Activated T-cell treated with anti-CD3 and anti-CD28 coated beads for 4 hours (primary cell): ENCODE measurements at regions not wholly inside any gene's neighbourhood (a gene's known extent, or its start where the extent isn't known, plus 50 kb on each side); places are given as distances from the start of the nearest gene placed in this dataset.

Source experiments
- DNase-seq: peaks from one replicate; pipeline ENCODE4 v3.0.0-alpha.2; 2020

- no peak for DNase-seq
Measured at GRCh38 chr9:134251296-134252069, 74.8 kb upstream of the RXRA start.

DNA sequence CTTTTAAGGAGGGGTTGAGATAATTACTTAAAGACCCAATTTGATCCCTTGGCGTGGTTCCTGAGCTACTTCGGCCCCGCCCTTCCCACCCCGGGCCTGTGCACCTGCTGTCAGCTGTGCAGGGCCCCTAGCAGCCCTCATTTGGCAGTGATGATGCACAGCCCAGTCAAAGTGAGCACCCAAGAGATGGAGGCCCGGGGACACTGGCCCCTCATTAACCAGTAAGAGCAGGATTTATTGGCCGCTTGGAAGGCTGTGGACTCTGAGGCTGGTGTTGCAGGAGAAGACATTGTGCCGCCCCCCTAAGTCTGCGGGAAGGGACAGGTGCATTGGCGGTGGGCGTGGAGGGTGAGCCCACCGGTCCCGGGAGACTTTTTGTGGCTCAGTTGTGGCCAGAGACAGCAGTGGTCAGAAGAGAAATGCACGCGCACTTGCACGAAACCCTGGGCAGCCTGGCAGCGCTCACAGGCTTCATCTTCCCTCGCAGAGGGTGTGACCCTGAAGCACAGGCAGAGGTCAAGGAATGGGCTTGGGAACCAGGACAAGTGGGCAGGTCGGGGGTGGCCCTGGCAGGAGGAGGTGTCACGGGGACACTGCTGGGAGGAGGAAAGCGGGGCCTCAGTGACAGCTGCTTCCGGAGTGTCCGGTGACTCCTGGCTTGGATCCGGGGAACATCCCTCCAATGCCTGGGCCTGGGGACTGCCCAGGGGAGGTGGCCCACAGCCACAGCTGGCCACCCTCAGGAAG is 74.0 kb upstream of the RXRA start:
- no peak for DNase-seq

- no peak for DNase-seq
Measured at GRCh38 chr9:134253606-134254205, 72.5 kb upstream of the RXRA start.

DNA sequence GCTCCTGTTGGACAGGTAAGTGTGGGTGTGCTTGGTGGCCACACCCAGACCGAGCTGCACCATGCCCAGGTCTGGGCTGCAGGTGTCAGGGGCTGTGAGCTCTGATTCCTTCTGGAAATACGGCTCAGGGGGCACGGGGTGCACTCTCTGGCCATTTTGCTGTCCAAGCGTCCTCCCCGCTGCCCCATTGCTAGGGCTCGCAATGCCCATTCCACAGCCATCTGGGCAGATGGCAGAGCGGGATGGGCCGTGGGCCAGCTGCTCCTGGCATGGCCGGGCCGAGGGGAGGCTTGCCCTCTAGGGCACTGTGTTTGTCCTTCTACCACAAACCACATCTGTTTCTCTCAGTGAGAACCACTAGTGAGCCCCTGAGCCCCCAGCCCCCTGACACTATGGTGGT is 67.9 kb upstream of the RXRA start:
- no peak for DNase-seq

DNA sequence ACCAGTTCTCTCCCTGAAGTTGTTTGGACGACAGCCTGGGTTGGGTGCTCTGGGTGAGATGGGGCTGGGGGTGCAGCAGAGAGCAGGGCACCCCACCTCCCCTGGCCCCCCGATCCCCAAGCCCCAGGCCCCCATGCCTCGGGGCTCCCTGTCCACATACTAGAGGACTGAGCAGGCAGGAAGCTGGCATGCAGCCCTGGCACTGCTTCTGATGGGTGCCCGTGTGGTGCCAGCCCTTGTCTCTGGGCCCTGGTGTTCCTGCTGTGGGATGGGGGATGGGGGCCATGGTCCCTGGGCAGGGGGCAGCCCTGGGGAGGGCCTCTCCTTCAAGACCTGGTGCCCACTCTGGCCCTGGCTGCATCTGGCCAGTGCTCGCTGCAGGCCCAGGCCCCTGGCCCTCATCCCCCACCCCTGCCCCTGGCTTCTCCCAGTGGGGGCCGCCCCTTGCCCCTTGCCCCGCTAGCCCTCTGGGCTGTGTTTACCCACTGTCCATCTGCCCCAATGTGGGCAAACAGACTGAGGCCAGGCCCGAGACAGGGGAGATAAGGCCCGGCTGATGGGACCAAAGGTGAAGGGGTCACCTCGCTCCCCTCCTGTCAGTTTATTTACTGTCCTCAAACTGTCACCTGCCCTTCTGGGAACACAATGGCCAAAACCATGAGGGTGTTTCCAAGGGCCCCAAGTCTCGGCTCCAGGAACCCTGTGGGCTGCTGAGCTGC is 67.3 kb upstream of the RXRA start:
- DNase-seq, result no peak

- no peak for DNase-seq
Measured at GRCh38 chr9:134259708-134260107, 66.5 kb upstream of the RXRA start.

GRCh38 chr9:134260801-134261200 is 65.5 kb upstream of the RXRA start:
- no peak for DNase-seq

DNA sequence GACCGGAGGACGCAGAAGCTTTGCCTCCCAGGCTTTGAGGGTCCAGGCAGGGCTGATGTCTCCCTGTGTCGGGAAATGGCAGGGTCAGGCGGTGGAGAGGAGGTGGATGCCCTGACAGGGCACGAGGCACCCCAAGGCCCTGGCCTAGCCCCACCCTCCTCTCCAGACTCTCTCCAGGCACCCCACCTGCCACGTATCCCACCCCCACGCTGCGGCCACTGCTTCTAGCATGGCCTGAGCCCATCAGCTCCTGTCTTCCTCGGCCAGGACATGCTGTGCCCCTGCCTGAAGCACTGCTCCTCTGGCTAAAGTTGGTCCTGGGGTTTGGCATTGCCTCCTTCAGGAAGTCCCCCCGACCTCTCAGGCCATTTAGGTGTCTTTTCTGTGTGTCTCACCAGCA is 64.2 kb upstream of the RXRA start:
- DNase-seq, result no peak

GRCh38 chr9:134263596-134263995 is 62.7 kb upstream of the RXRA start:
- DNase-seq, result no peak

DNA sequence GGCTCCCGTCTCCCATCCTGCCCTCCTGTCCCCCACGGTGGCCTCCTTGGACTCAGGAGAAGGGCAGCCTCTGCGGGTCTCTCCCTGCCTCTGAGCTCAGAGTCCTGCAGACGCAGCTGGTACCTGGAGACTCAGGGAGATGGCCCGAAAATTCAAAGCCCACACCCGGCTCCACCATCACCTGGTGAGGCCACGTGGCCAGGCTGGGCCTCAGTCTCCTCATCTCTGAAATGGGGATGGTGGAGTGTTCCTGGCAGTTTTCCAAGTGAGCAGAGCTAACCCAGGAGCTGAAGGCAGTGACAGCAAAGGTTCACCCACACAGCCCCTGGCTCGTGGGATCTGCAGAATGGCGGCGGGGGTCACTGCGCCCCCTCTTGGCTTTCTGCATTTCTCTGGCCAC is 62.1 kb upstream of the RXRA start:
- no peak for DNase-seq

- DNase-seq, result no peak
Measured at GRCh38 chr9:134265078-134265477, 61.2 kb upstream of the RXRA start.

- DNase-seq, result no peak
Measured at GRCh38 chr9:134266418-134266817, 59.8 kb upstream of the RXRA start.

DNA sequence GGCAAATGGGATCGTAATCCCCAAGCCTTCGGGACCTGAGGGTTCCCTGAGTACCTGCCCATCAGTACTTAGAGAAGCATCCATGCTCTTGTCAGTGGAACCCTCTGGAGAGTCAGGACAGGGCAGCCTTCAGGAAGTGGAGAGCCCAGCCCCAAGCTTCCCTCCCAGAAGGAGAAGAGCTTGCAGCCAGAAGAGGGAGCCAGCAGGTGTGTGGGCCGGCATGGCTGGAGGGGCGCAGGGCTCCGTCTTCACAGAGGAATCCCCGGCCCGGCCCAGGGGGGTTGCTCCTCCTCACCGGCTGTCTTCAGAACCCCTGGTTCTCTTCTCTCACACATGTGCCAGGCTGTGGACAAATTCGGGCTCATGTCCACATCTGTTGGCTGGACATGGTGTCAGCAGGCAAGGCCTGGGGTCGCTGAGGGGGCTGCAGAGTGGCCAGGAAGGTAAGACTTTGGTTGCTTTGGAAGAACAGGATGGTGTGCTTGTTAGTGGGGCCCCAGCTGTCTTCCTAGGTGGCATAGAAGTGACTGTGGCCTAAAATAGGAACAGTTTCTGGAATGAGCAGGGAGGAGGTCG is 58.9 kb upstream of the RXRA start:
- DNase-seq, result no peak

- DNase-seq, result no peak
Measured at GRCh38 chr9:134267881-134268724, 58.2 kb upstream of the RXRA start.

GRCh38 chr9:134268747-134269146 is 57.5 kb upstream of the RXRA start:
- DNase-seq, result no peak

DNA sequence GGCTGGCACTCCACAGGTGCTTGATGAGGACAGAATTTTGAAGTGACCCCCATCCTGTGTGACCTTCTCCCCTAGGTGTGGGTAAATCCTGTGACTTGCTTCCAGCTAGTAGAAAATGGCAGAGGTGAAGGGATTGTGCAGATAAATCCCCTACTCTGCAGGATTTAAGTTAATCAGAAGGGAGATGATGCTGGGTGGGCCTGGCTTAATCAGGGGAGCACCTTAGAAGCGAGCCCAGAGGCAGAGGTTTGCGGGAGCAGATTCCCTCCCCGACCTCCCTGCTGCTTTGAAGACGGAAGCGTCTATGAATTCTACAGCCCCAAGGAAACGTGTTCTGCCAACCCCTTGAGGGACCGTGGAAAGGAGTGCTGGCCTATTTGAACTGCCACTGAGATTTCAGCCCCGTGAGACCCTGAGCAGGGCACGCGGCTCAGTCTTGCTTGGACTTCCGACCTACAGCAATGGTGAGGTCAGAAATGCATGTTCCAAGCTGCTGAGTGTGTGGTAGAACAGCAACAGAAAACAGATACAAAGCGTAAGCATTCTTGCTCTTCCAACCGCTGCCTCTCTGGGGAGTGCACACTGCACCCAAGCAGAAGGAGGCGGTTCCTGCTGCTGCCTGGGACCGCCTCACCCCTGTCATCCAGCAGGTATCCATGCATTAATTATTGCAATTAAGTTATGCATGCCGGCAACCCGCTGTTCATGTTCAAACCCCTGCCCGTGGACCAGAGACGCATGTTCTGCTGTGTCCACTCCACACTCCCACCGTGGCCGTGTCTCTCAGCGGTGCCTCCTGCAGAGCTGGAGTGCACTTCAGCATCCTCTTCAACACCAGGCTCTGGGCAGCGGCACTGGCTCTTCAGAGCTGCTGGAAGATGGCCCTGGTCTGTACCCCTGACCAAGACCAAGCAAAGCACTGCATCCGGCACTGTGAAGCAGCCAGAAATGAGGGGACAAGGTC is 54.6 kb upstream of the RXRA start:
- no peak for DNase-seq

DNA sequence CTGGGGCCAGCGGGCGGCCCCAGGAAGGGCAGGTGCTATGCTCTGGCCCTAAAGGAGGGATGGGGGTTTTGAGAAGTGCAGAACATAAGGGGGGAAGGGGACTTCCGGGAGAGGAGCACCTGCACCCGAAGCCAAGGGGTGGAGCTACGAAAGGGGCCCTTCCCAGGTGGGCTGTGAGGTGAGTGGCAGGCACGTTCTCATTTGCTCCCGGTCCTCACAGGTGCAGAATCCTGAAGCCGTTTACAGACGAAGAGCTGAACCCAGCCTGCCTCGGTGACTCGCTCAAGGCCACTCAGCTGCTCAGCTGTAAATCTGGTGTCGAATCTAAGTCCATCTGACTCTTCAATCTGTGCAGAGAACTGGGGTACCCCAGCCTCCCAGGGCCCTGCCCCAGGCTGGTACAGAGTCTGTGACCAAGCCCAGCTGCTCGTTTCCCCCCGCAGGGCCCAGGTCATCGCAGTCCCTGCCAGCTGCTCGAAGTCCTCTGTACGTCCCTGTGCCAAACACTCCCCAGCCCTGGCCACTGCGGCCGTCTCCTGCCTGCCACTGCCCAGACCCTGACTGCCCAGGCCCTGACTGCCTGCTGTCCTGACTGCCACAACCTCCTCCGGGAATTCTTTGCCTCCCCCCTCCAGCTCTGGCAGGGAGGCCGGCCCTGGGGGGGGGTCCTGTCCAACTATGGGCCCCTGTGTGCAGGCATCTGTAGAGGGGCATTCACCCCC is 53.8 kb upstream of the RXRA start:
- no peak for DNase-seq

- no peak for DNase-seq
Measured at GRCh38 chr9:134273647-134274046, 52.6 kb upstream of the RXRA start.

- DNase-seq, result no peak
Measured at GRCh38 chr9:134275375-134275774, 50.9 kb upstream of the RXRA start.
